ENCODE measurements at regions not wholly inside any gene's neighbourhood (a gene's known extent, or its start where the extent isn't known, plus 50 kb on each side); places are given as distances from the start of the nearest gene placed in this dataset.

DNA sequence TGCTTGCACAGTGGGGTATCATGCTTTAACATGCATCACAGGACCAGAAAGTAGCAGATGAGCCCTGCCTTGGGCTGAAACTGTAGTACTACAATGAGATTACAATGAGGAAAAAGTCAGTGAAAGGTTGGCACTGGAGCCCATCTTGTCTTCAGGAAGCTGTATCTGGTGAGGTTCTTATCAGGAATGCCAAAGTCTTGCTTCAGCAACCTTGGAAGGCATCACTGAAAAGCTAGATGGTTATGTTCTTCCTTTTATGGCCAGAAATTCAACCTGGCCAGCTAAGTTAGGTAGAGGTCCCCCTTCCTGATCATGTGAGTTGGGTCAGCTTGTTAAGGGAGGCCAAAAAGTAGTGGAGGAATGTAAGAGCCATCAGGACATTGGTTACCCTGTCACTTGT lies 254.0 kb upstream of the FAT3 start:
- Histone ChIP-seq H3K9ac (ENCODE audit: low read length) (no peak overlapping the region), H3K79me2 (ENCODE audit: low read length) (no peaks in the 10 kb centered on the region), H3K36me3 (ENCODE audit: low read depth, low read length) (no peaks in the 10 kb centered on the region), H3K27me3 (ENCODE audit: low read length) (no peaks in the 10 kb centered on the region), H3K9me2 (replicated peaks; ENCODE audit: low read length) (no peaks in the 10 kb centered on the region), H3F3A (ENCODE audit: low read length, unreplicated experiment) (no peaks in the 10 kb centered on the region), H3K4me2 (ENCODE audit: low read length) (no peak overlapping the region), H3K27ac (ENCODE audit: low read length) (no peak overlapping the region), H3K4me3 (ENCODE audit: low read length) (no peak overlapping the region), H3K4me1 (ENCODE audit: insufficient read depth, low read length) (no peaks in the 10 kb centered on the region), H4K20me1 (ENCODE audit: low read length) (no peaks in the 10 kb centered on the region), H2AFZ (ENCODE audit: low read length) (no peak overlapping the region), H3K9me3 (ENCODE audit: low read length) (peaks cover 30% of the 10 kb centered on the region; the same call in 1 of the 2 replicates)
- intact Hi-C loops (cut with micrococcal nuclease), result no loop called here
- DNase-seq (no peak), ATAC-seq (no peak)
- BruUV-seq (replicated peaks), result no TSS peak
- ChIA-PET CTCF (no interaction called here), POLR2A (ENCODE audit: unreplicated experiment) (no interaction called here)
- TF ChIP-seq EZH2 (IDR thresholded peaks at IDR 0.05; ENCODE audit: low read length, unreplicated experiment) (no peak), EZH2phosphoT487 (IDR thresholded peaks at IDR 0.05; ENCODE audit: borderline replicate concordance, low read length) (no peak)
- TF ChIP-seq, protein P1, sequence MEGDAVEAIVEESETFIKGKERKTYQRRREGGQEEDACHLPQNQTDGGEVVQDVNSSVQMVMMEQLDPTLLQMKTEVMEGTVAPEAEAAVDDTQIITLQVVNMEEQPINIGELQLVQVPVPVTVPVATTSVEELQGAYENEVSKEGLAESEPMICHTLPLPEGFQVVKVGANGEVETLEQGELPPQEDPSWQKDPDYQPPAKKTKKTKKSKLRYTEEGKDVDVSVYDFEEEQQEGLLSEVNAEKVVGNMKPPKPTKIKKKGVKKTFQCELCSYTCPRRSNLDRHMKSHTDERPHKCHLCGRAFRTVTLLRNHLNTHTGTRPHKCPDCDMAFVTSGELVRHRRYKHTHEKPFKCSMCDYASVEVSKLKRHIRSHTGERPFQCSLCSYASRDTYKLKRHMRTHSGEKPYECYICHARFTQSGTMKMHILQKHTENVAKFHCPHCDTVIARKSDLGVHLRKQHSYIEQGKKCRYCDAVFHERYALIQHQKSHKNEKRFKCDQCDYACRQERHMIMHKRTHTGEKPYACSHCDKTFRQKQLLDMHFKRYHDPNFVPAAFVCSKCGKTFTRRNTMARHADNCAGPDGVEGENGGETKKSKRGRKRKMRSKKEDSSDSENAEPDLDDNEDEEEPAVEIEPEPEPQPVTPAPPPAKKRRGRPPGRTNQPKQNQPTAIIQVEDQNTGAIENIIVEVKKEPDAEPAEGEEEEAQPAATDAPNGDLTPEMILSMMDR (conservative IDR thresholded peaks at IDR 0.05; ENCODE audit: low read depth, low read length), result no peak

DNA sequence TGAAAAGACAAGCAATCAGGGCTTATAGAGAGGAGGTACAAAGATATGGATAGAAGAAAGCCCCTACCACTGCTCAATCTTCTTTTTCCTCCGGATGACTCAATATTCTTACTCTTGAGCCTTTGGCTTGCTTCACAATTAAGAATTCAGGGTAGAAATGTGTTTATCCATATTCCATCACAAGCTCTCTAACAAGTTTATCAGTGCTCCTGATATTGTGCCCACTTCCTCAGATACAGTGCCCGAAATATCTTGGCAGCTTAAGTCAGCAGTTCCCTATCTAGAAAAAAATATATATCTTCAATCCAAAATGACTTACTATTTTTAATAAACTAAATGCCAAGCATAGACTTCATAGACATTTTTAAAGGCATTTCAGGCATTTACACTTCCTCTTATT lies 255.1 kb upstream of the FAT3 start:
- H3K9ac ChIP-seq (ENCODE audit: low read length), result no peak overlapping the region
- no peaks in the 10 kb centered on the region for H3K9me2 ChIP-seq (replicated peaks; ENCODE audit: low read length)
- DNase-seq (no peak), ATAC-seq (no peak)
- ChIA-PET CTCF (no interaction called here), POLR2A (ENCODE audit: unreplicated experiment) (no interaction called here)
- no peak for TF ChIP-seq EZH2 (IDR thresholded peaks at IDR 0.05; ENCODE audit: low read length, unreplicated experiment)
- TF ChIP-seq, protein P1 (conservative IDR thresholded peaks at IDR 0.05; ENCODE audit: low read depth, low read length), result no peak
- TF ChIP-seq EZH2phosphoT487 (IDR thresholded peaks at IDR 0.05; ENCODE audit: borderline replicate concordance, low read length), result no peak
- no peaks in the 10 kb centered on the region for H3K79me2 ChIP-seq (ENCODE audit: low read length)
- intact Hi-C loops (cut with micrococcal nuclease), result no loop called here
- H3K4me1 ChIP-seq (ENCODE audit: insufficient read depth, low read length), result no peaks in the 10 kb centered on the region
- no peaks in the 10 kb centered on the region for H3K36me3 ChIP-seq (ENCODE audit: low read depth, low read length)
- no peak overlapping the region for H3K4me2 ChIP-seq (ENCODE audit: low read length)
- no peaks in the 10 kb centered on the region for H3F3A ChIP-seq (ENCODE audit: low read length, unreplicated experiment)
- no peaks in the 10 kb centered on the region for H4K20me1 ChIP-seq (ENCODE audit: low read length)
- H3K9me3 ChIP-seq (ENCODE audit: low read length), result peaks cover 30% of the 10 kb centered on the region; the same call in 1 of the 2 replicates
- no peaks in the 10 kb centered on the region for H3K27me3 ChIP-seq (ENCODE audit: low read length)
- no peak overlapping the region for H2AFZ ChIP-seq (ENCODE audit: low read length)
- no peak overlapping the region for H3K4me3 ChIP-seq (ENCODE audit: low read length)
- H3K27ac ChIP-seq (ENCODE audit: low read length), result no peak overlapping the region
- BruUV-seq (replicated peaks), result no TSS peak

DNA sequence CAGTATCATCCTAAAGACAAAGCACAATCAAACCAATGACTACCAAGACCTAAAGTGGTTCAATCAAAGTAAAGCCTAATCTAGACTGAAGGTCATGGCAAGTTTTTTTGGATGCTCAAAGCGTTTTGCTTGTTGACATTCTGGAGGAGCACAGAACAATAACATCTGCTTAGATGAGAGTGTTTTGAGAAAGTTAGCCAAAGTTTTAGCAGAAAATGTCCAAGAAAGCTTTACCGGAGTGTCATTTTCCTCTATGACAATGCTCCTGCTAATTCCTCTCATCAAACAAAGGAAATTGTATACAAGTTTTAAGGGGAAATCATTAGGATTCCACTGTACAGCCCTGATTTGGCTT lies 256.9 kb upstream of the FAT3 start:
- no peak overlapping the region for H3K4me3 ChIP-seq (ENCODE audit: low read length)
- H4K20me1 ChIP-seq (ENCODE audit: low read length), result no peaks in the 10 kb centered on the region
- H3F3A ChIP-seq (ENCODE audit: low read length, unreplicated experiment), result no peaks in the 10 kb centered on the region
- DNase-seq, result no peak
- ATAC-seq, result no peak
- no peaks in the 10 kb centered on the region for H3K36me3 ChIP-seq (ENCODE audit: low read depth, low read length)
- H2AFZ ChIP-seq (ENCODE audit: low read length), result no peak overlapping the region
- TF ChIP-seq, protein P1 (conservative IDR thresholded peaks at IDR 0.05; ENCODE audit: low read depth, low read length), result no peak
- no peak for TF ChIP-seq EZH2 (IDR thresholded peaks at IDR 0.05; ENCODE audit: low read length, unreplicated experiment)
- TF ChIP-seq EZH2phosphoT487 (IDR thresholded peaks at IDR 0.05; ENCODE audit: borderline replicate concordance, low read length), result no peak
- ChIA-PET POLR2A (ENCODE audit: unreplicated experiment) (no interaction called here), CTCF (no interaction called here)
- H3K9ac ChIP-seq (ENCODE audit: low read length), result no peak overlapping the region
- no peak overlapping the region for H3K4me2 ChIP-seq (ENCODE audit: low read length)
- H3K9me3 ChIP-seq (ENCODE audit: low read length), result peaks cover 34% of the 10 kb centered on the region; the same call in 1 of the 2 replicates
- BruUV-seq (replicated peaks), result no TSS peak
- intact Hi-C loops (cut with micrococcal nuclease), result no loop called here
- H3K27ac ChIP-seq (ENCODE audit: low read length), result no peak overlapping the region
- H3K27me3 ChIP-seq (ENCODE audit: low read length), result no peaks in the 10 kb centered on the region
- H3K79me2 ChIP-seq (ENCODE audit: low read length), result no peaks in the 10 kb centered on the region
- no peaks in the 10 kb centered on the region for H3K9me2 ChIP-seq (replicated peaks; ENCODE audit: low read length)
- no peaks in the 10 kb centered on the region for H3K4me1 ChIP-seq (ENCODE audit: insufficient read depth, low read length)
